Upper lobe of right lung (tissue), 1 donor: ENCODE measurements at regions not wholly inside any gene's neighbourhood (a gene's known extent, or its start where the extent isn't known, plus 50 kb on each side); places are given as distances from the start of the nearest gene placed in this dataset.
"Not testable (repeated sequence)": the region's sequence is repeated elsewhere in the genome, so short reads cannot be mapped to it uniquely, and the experiment has no call there.

ENCODE experiments used
- ATAC-seq: fragments of 200-7000 bp; cut with Tn5 transposase; one replicate; pipeline ENCODE4 v1.9.1; 2020; ENCODE audit warnings: mild to moderate bottlenecking, moderate library complexity
- DNase-seq: peaks from one replicate; pipeline ENCODE4 v3.0.0-alpha.2; 2020
- H3K27ac ChIP-seq: fragments of 200-600 bp; one replicate; pipeline ENCODE4 v1.8.0; 2022
- H3K27me3 ChIP-seq: fragments of 200-600 bp; one replicate; pipeline ENCODE4 v1.8.0; 2022; ENCODE audit warnings: mild to moderate bottlenecking
- H3K36me3 ChIP-seq: fragments of 200-600 bp; one replicate; pipeline ENCODE4 v1.8.0; 2022
- H3K4me1 ChIP-seq: fragments of 200-600 bp; one replicate; pipeline ENCODE4 v1.8.0; 2022
- H3K4me3 ChIP-seq: fragments of 200-600 bp; one replicate; pipeline ENCODE4 v1.8.0; 2022; ENCODE audit warnings: mild to moderate bottlenecking
- H3K9me3 ChIP-seq: fragments of 200-600 bp; one replicate; pipeline ENCODE4 v1.8.0; 2022
- intact Hi-C: fragments of 100-400 bp; cut with DNase I; formaldehyde crosslinking; loops from one replicate; pipeline ENCODE4 v1.11.0; 2022
- TF ChIP-seq, protein P1 (sequence below): fragments of 200-600 bp; IDR thresholded peaks from one replicate; pipeline ENCODE4 v1.8.0; 2022; ENCODE audit warnings: antibody characterized with exemption
- donor health status: DM: no; HTN: yes; CAD: no; lungs with severe emphysema.

DNA sequence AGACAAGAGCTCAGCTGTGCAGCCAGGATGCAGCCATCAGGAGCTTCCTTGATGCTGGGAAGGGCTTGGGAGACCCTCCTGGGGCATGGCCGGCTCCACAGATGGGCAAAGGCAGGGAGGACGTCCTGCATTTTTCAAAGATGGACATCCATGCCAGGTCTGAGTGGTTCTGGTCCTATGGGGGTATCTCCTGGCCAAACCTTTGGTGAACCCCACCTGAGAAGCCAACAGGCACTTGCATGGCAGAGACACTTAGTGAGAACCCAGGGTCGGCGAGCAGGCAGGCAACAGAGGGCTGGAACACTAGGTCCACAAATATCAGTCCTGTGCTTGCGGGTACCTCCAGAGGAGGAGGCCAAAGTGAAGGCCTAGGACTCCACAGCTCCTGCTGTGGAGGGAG, 70.0 kb downstream of the KCTD15 start:
- Histone ChIP-seq H3K27me3 (no peaks in the 10 kb centered on the region), H3K9me3 (no peaks in the 10 kb centered on the region), H3K27ac (no peak overlapping the region), H3K4me3 (no peak overlapping the region), H3K4me1 (peaks cover 10% of the 10 kb centered on the region), H3K36me3 (no peaks in the 10 kb centered on the region)
- ATAC-seq = no peak
- intact Hi-C loops = no loop called here
- TF ChIP-seq, protein P1, sequence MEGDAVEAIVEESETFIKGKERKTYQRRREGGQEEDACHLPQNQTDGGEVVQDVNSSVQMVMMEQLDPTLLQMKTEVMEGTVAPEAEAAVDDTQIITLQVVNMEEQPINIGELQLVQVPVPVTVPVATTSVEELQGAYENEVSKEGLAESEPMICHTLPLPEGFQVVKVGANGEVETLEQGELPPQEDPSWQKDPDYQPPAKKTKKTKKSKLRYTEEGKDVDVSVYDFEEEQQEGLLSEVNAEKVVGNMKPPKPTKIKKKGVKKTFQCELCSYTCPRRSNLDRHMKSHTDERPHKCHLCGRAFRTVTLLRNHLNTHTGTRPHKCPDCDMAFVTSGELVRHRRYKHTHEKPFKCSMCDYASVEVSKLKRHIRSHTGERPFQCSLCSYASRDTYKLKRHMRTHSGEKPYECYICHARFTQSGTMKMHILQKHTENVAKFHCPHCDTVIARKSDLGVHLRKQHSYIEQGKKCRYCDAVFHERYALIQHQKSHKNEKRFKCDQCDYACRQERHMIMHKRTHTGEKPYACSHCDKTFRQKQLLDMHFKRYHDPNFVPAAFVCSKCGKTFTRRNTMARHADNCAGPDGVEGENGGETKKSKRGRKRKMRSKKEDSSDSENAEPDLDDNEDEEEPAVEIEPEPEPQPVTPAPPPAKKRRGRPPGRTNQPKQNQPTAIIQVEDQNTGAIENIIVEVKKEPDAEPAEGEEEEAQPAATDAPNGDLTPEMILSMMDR = no peak
- DNase-seq = no peak

DNA sequence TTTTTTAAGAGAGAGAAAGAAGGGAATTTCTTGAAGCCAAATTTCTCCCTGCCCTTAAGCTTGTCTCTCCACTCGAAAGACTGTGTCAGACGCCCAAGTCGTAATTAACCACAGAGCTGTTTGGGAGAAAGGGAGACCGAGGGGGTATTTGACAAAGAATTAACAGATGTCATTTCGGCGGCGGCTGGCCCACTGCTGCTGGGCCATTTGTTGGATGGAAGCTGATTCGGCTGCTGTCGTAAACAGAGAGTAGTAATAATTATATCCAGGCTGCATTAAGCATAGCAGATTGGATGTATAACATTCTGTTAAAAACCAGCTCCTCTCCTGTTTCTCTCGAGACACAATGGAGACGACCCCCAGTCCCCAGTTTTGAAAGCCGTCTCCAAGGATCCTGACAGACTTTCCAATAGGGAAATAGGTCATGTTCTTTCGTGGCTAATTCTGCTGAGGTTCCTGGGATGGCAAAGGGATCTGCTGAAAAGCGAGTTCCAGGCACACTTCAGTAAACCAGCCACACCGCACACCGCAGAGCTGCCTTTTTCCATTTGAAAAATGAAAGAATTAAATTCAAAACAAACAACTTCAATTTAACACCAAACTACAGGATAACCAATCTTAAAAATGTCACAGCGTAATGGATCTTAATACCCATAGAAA, 71.5 kb downstream of the KCTD15 start:
- TF ChIP-seq, protein P1 = no peak
- no peaks in the 10 kb centered on the region for H3K36me3 ChIP-seq
- DNase-seq = no peak
- ATAC-seq = no peak
- H3K27me3 ChIP-seq = no peaks in the 10 kb centered on the region
- peaks cover 10% of the 10 kb centered on the region for H3K4me1 ChIP-seq
- no peaks in the 10 kb centered on the region for H3K9me3 ChIP-seq
- peak overlapping the region; percentile 71 for H3K27ac ChIP-seq
- H3K4me3 ChIP-seq = peak overlapping the region; percentile 32
- intact Hi-C loops = no loop called here

DNA sequence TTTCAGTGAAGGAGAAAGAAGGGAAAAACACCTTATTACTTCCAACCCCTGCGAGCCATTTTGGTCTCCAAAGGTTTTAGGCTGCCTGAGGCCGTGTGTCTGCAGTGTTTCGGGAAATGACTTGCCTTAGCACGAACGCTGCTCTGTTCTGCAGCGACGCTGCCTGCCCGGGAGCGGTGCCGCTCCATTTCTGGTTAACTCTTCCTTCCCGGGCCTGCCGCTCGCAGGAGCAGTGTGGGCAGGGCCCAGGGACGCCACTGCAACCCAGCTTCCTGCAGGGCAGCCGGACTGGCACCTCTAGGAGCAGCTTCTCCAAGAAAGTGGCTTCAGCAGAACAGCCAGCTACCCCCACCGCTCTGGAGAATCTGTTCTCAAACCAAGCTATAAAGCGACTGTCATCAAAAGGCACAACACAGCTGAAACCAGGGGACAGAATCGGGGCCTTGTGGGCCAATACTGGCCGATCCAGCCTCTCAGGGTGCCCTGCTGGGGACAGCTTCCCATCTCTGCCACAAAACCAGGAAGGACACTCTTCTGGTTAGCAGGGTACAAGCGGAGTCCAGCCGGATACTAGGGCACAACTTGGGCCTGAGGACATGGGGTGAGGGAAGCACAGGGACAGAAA, 72.2 kb downstream of the KCTD15 start:
- H3K27ac ChIP-seq = peak overlapping the region; percentile 71
- intact Hi-C loops = no loop called here
- DNase-seq = no peak

DNA sequence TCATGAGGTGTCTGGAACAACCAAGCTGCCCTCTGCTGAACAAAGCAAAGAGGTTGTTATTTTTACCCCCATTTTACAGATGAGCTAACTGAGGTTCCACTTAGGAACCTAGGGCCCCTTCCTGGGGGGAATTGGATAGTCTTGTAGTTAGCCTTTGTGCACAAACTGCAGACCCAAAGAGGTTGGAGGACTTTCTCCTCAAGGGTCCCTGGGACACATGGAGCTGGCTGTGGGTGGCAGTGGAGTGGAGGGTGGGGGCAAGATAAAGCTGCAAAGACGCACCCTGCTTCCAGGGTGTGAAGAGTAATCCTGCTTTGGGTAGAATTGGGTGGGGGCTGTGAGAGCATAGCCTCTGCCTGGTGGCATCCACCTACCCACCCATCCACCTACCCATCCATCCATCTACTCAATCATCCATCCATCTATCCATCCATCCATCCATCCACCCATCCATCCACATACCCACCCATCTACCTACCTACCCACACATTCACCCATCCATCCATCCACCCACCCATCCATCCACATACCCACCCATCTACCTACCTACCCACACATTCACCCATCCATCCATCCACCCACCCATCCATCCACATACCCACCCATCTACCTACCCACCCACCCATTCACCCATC, 73.7 kb downstream of the KCTD15 start:
- H3K27ac ChIP-seq, H3K9me3 ChIP-seq, ATAC-seq, H3K4me3 ChIP-seq, intact Hi-C loops, H3K27me3 ChIP-seq, H3K36me3 ChIP-seq, DNase-seq: not testable (repeated sequence)
- peaks cover 10% of the 10 kb centered on the region for H3K4me1 ChIP-seq

More for the DNA sequence above, 72.2 kb downstream of the KCTD15 start:
- TF ChIP-seq, protein P1 = no peak
- Histone ChIP-seq H3K9me3 (no peaks in the 10 kb centered on the region), H3K27me3 (no peaks in the 10 kb centered on the region), H3K4me3 (peak overlapping the region; percentile 32), H3K4me1 (peaks cover 10% of the 10 kb centered on the region), H3K36me3 (no peaks in the 10 kb centered on the region)
- peak; percentile 71 for ATAC-seq

DNA sequence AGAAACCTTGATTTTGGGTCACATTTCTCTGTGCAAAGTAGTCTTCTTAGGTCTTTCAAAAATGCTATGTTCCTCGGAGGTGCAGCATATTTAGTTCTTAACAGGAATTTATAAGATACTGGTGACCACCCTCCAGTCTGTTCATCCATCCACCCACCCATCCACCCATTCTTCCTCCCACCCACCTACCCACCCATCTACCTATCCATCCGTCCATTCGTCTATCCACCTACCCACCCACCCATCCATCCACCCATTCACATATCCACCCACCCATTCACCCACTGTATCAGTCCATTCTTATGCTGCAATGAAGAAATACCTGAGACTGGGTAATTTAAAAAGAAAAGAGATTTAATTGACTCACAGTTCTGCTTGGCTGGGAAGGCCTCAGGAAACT, 74.9 kb downstream of the KCTD15 start:
- H3K36me3 ChIP-seq = no peaks in the 10 kb centered on the region
- no peak overlapping the region for H3K4me3 ChIP-seq
- H3K4me1 ChIP-seq = peaks cover 10% of the 10 kb centered on the region
- no peaks in the 10 kb centered on the region for H3K27me3 ChIP-seq
- TF ChIP-seq, protein P1 = no peak
- DNase-seq (no peak), ATAC-seq (no peak)
- H3K9me3 ChIP-seq = no peaks in the 10 kb centered on the region
- no peak overlapping the region for H3K27ac ChIP-seq
- intact Hi-C loops = no loop called here
